ENCODE measurements at regions not wholly inside any gene's neighbourhood (a gene's known extent, or its start where the extent isn't known, plus 50 kb on each side); places are given as distances from the start of the nearest gene placed in this dataset.

DNA sequence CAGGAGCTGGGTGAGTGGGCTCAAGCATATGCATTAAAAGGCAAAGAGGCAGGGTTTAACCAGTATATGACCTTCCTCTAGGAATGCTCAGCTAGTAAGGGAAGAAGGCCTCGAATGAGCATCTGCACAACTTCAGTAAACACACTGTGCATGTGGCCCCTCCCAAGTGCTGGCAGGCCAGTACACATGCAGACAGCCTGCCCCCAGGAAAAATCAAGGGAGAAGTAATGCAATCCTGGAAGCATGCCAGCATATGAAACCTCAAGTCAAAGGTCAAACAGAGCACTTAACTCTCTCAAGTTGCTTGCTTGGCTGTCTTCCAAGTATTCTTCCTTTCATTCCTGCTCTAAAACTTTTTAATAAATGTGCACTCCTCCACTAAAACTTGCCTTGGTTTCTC is 208.4 kb downstream of the ACTR3B start:
- TF ChIP-seq YY1 (IDR thresholded peaks at IDR 0.05) (no peak), CTCF (IDR thresholded peaks at IDR 0.05; ENCODE audit: low read depth, low read length, missing input control) (no peak), HNF4G (IDR thresholded peaks at IDR 0.05) (no peak), REST (IDR thresholded peaks at IDR 0.05) (no peak), GABPA (IDR thresholded peaks at IDR 0.05 in 1 of 2, conservative IDR thresholded peaks at IDR 0.05 in 1 of 2) (no peak)

Data from liver (tissue), 3 donors.